Natural killer cell treated with Interleukin-12 subunit alpha and Interleukin-12 subunit beta and Interleukin-15 and Interleukin-18, amount 100 ng/mL, for 72 hours (primary cell): ENCODE measurements at regions not wholly inside any gene's neighbourhood (a gene's known extent, or its start where the extent isn't known, plus 50 kb on each side); places are given as distances from the start of the nearest gene placed in this dataset.

Experiments used
- ATAC-seq, 2 donors: fragments of 150-1000 bp; cut with Tn5 transposase in 1 of 2; sonication (Bioruptor Pico), chemical (Tn5 transposase) in 1 of 2; 2 replicates each; pipeline ENCODE4 v1.10.0; 2021
- DNase-seq: peaks from one replicate; pipeline ENCODE4 v3.0.0; 2022; ENCODE audit warnings: low spot score
- H3K27ac Mint-ChIP-seq, 2 donors: 1 replicate in 1 of 2; 2 replicates in 1 of 2; pipeline ENCODE4 v1.8.0; 2022; ENCODE audit warnings: mixed read lengths in 2 of 2, mild to moderate bottlenecking in 1 of 2, moderate library complexity in 1 of 2
- H3K27me3 Mint-ChIP-seq, 2 donors: 1 replicate in 1 of 2; 2 replicates in 1 of 2; pipeline ENCODE4 v1.8.0; 2022; ENCODE audit warnings: mixed read lengths in 2 of 2
- H3K36me3 Mint-ChIP-seq: one replicate; pipeline ENCODE4 v1.8.0; 2022; ENCODE audit warnings: mixed read lengths
- H3K4me1 Mint-ChIP-seq, 2 donors: 1 replicate in 1 of 2; 2 replicates in 1 of 2; pipeline ENCODE4 v1.8.0; 2022; ENCODE audit warnings: low read depth in 2 of 2, mixed read lengths in 2 of 2, mild to moderate bottlenecking in 1 of 2
- H3K4me3 Mint-ChIP-seq: one replicate; pipeline ENCODE4 v1.8.0; 2022; ENCODE audit warnings: mixed read lengths
- H3K9me3 Mint-ChIP-seq: 2 replicates; pipeline ENCODE4 v1.8.0; 2022; ENCODE audit warnings: mixed read lengths

GRCh38 chr9:99341686-99342085, 119.6 kb downstream of the SEC61B start:
- Mint-ChIP-seq H3K9me3 (no peaks in the 10 kb centered on the region), H3K27me3 (peaks cover 17 to 31% of the 10 kb centered on the region in 2 donors), H3K4me3 (no peak overlapping the region), H3K4me1 (no peaks in the 10 kb centered on the region), H3K36me3 (no peaks in the 10 kb centered on the region), H3K27ac (no peak overlapping the region)
- DNase-seq (no peak), ATAC-seq (no peak)

- no peaks in the 10 kb centered on the region for H3K9me3 Mint-ChIP-seq
- no peak for ATAC-seq
Observed at GRCh38 chr9:99345451-99345850, 123.4 kb downstream of the SEC61B start.

GRCh38 chr9:99345942-99346341, 123.9 kb downstream of the SEC61B start:
- Mint-ChIP-seq H3K27me3 (peaks cover 16 to 24% of the 10 kb centered on the region in 2 donors), H3K36me3 (no peaks in the 10 kb centered on the region), H3K4me1 (no peaks in the 10 kb centered on the region), H3K9me3 (no peaks in the 10 kb centered on the region), H3K4me3 (no peak overlapping the region), H3K27ac (no peak overlapping the region)
- no peak for DNase-seq
- ATAC-seq: no peak

More at GRCh38 chr9:99345451-99345850, 123.4 kb downstream of the SEC61B start:
- DNase-seq: no peak
- H3K4me1 Mint-ChIP-seq: no peaks in the 10 kb centered on the region
- H3K4me3 Mint-ChIP-seq: no peak overlapping the region
- H3K36me3 Mint-ChIP-seq: no peaks in the 10 kb centered on the region
- H3K27me3 Mint-ChIP-seq: peaks cover 16 to 28% of the 10 kb centered on the region in 2 donors
- H3K27ac Mint-ChIP-seq: no peak overlapping the region

DNA sequence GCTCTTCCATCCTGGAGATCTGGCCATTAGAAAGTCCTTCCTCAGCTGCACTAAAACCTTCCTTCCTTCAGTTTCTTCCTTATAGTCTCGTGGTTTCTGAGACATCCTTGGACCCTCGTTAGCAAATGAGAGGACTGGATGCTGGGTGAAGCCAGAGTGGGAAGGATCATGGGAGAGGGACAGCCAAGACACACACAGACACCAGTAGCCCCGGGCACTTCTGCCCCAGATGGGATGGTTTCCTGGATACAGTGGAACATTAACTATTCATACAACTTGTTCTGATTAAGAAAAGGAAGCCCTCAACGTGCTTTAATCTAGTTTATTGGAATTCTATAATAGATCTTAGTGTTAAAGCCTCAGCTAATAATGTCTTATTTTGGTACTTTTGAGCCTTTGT, 125.5 kb downstream of the SEC61B start:
- no peak overlapping the region for H3K4me3 Mint-ChIP-seq
- DNase-seq (no peak), ATAC-seq (no peak)
- H3K4me1 Mint-ChIP-seq: no peaks in the 10 kb centered on the region
- no peak overlapping the region for H3K27ac Mint-ChIP-seq
- no peaks in the 10 kb centered on the region for H3K9me3 Mint-ChIP-seq
- H3K36me3 Mint-ChIP-seq: no peaks in the 10 kb centered on the region
- H3K27me3 Mint-ChIP-seq: peaks cover 16 to 19% of the 10 kb centered on the region in 2 donors

DNA sequence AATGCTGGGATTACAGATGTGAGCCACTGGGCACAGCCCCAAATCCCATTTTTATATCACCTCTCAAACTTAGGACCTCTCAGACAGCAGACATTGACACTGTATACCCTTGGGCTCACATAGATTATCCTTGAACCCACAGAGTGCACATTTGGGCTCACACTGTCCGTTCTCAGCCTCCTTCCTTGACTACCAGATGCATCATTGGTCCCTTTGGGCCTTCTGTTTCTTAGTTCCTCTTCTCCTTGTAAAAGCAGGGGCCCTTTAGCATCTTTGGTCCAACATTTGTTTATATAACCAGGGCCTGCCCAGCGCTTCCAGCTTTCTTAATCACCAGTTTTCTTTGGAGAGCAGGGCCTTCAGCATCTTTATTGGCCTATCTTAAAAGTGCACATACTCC, 126.2 kb downstream of the SEC61B start:
- ATAC-seq: no peak
- H3K9me3 Mint-ChIP-seq: no peaks in the 10 kb centered on the region
- no peaks in the 10 kb centered on the region for H3K36me3 Mint-ChIP-seq
- DNase-seq: no peak
- H3K27me3 Mint-ChIP-seq: peaks cover 16 to 19% of the 10 kb centered on the region in 2 donors
- no peaks in the 10 kb centered on the region for H3K4me1 Mint-ChIP-seq
- no peak overlapping the region for H3K27ac Mint-ChIP-seq
- no peak overlapping the region for H3K4me3 Mint-ChIP-seq

DNA sequence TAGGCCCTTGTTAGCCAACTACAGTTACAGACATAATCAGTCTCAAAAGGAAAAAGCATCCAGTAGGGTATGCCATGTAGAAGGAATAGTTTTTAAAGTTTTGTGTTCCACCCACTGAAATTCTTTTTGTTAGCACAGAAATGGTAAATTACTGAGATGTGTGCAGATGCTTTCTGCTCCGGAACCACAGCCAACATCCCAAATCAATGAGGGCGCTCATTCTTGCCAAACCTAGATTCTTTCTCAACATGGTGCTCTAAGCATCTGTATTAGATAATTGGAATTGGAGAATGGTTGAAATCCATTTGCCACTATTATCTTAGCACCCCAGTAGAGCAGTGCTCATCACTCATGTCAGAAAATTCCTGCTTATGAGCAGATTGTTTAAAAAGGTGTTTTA, 127.8 kb downstream of the SEC61B start:
- no peak for ATAC-seq
- no peak overlapping the region for H3K4me3 Mint-ChIP-seq
- no peak overlapping the region for H3K27ac Mint-ChIP-seq
- no peaks in the 10 kb centered on the region for H3K4me1 Mint-ChIP-seq
- no peaks in the 10 kb centered on the region for H3K9me3 Mint-ChIP-seq
- H3K27me3 Mint-ChIP-seq: peaks cover 13 to 16% of the 10 kb centered on the region in 2 donors
- no peak for DNase-seq
- no peaks in the 10 kb centered on the region for H3K36me3 Mint-ChIP-seq

DNA sequence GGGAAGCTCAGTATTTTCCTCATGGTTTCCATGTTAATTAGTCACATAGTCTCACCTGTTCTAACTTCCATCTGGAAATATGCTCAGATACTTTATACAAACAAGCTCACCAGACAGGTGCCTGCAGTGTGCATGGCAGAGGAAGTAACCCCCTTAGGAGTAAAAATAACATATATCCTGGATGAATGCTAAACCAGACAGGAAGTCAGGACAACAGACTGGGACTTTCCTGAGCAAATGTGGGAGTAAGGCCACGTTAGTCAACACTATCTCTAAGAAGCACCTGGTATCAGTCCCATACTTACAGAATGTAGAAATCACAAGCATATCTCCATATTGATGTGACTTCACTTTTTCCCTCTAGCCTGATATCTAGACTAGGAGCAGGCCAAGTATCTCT, 128.4 kb downstream of the SEC61B start:
- ATAC-seq: no peak
- no peak for DNase-seq
- peaks cover 13 to 18% of the 10 kb centered on the region in 2 donors for H3K27me3 Mint-ChIP-seq
- no peaks in the 10 kb centered on the region for H3K36me3 Mint-ChIP-seq
- H3K4me1 Mint-ChIP-seq: no peaks in the 10 kb centered on the region
- no peaks in the 10 kb centered on the region for H3K9me3 Mint-ChIP-seq
- no peak overlapping the region for H3K27ac Mint-ChIP-seq
- no peak overlapping the region for H3K4me3 Mint-ChIP-seq

GRCh38 chr9:99351647-99352046, 129.6 kb downstream of the SEC61B start:
- H3K4me1 Mint-ChIP-seq: no peaks in the 10 kb centered on the region
- no peak for DNase-seq
- no peak for ATAC-seq

GRCh38 chr9:99352826-99353225, 130.7 kb downstream of the SEC61B start:
- Mint-ChIP-seq H3K27me3 (peaks cover 14 to 16% of the 10 kb centered on the region in 2 donors), H3K27ac (no peak overlapping the region), H3K4me3 (no peak overlapping the region), H3K4me1 (no peaks in the 10 kb centered on the region), H3K9me3 (no peaks in the 10 kb centered on the region), H3K36me3 (no peaks in the 10 kb centered on the region)
- ATAC-seq (no peak), DNase-seq (no peak)

More at GRCh38 chr9:99351647-99352046, 129.6 kb downstream of the SEC61B start:
- peaks cover 14 to 16% of the 10 kb centered on the region in 2 donors for H3K27me3 Mint-ChIP-seq
- H3K9me3 Mint-ChIP-seq: no peaks in the 10 kb centered on the region
- no peaks in the 10 kb centered on the region for H3K36me3 Mint-ChIP-seq
- H3K27ac Mint-ChIP-seq: no peak overlapping the region
- H3K4me3 Mint-ChIP-seq: no peak overlapping the region

- Mint-ChIP-seq H3K4me1 (no peaks in the 10 kb centered on the region), H3K27ac (no peak overlapping the region), H3K36me3 (no peaks in the 10 kb centered on the region), H3K4me3 (no peak overlapping the region), H3K9me3 (no peaks in the 10 kb centered on the region), H3K27me3 (peaks cover 15 to 18% of the 10 kb centered on the region in 2 donors)
- DNase-seq: no peak
- ATAC-seq: no peak
Observed at GRCh38 chr9:99353408-99353807, 131.3 kb downstream of the SEC61B start.

DNA sequence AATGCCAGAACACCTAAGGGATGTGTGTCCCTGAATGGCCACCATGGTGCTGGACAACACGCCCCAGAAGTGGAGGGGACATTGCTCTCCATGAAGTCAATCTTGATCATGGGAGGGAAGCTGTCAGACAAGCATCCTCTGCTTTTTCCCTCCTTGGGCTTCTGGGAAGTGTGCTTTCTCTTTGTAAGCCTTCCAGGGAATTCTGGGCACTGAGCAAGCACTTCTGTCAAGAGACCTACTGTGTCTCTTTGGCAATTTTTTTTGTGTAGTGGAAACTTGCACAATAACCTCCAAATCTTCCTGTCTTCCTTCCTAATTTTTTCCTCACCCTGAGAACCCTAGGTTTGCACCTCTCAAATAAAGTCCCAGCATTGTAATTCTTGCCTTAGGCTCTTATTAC, 132.0 kb downstream of the SEC61B start:
- no peak for DNase-seq
- Mint-ChIP-seq H3K4me3 (no peak overlapping the region), H3K27ac (no peak overlapping the region), H3K27me3 (peaks cover 16 to 21% of the 10 kb centered on the region in 2 donors), H3K9me3 (no peaks in the 10 kb centered on the region), H3K4me1 (no peaks in the 10 kb centered on the region), H3K36me3 (no peaks in the 10 kb centered on the region)
- ATAC-seq: no peak

- peaks cover 18 to 31% of the 10 kb centered on the region in 2 donors for H3K27me3 Mint-ChIP-seq
- no peak overlapping the region for H3K27ac Mint-ChIP-seq
- H3K36me3 Mint-ChIP-seq: no peaks in the 10 kb centered on the region
- H3K4me3 Mint-ChIP-seq: no peak overlapping the region
- ATAC-seq (no peak), DNase-seq (no peak)
- H3K4me1 Mint-ChIP-seq: no peaks in the 10 kb centered on the region
- no peaks in the 10 kb centered on the region for H3K9me3 Mint-ChIP-seq
Observed at GRCh38 chr9:99356512-99356971, 134.5 kb downstream of the SEC61B start.

DNA sequence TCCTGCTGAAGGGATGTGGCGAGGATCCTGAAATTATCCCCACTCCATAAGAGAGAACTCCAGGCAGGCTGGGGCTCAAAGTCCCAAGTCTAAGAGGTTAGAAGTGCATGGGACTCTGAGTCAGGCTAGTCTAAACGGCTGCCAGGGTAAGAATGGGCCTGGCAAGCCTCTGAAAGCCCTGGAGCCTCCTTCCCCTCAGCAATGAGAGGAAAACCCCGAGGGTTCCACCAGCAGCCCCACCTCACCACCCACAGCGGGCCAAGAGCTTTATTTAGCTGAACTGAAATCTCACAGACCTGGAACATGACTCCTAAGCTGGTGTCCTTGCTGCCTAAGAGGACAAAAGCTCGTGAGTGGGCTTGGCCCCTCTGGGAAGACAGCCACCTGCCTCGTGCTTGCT, 135.5 kb downstream of the SEC61B start:
- no peak overlapping the region for H3K27ac Mint-ChIP-seq
- no peaks in the 10 kb centered on the region for H3K4me1 Mint-ChIP-seq
- H3K36me3 Mint-ChIP-seq: no peaks in the 10 kb centered on the region
- no peak for ATAC-seq
- no peak overlapping the region for H3K4me3 Mint-ChIP-seq
- H3K27me3 Mint-ChIP-seq: peaks cover 19 to 34% of the 10 kb centered on the region in 2 donors
- no peak for DNase-seq
- H3K9me3 Mint-ChIP-seq: no peaks in the 10 kb centered on the region

- H3K27me3 Mint-ChIP-seq: peaks cover 27 to 40% of the 10 kb centered on the region in 2 donors
- DNase-seq (no peak), ATAC-seq (no peak)
- no peak overlapping the region for H3K27ac Mint-ChIP-seq
- H3K9me3 Mint-ChIP-seq: no peaks in the 10 kb centered on the region
- no peaks in the 10 kb centered on the region for H3K36me3 Mint-ChIP-seq
- H3K4me1 Mint-ChIP-seq: no peaks in the 10 kb centered on the region
- H3K4me3 Mint-ChIP-seq: no peak overlapping the region
Observed at GRCh38 chr9:99358668-99359067, 136.6 kb downstream of the SEC61B start.

DNA sequence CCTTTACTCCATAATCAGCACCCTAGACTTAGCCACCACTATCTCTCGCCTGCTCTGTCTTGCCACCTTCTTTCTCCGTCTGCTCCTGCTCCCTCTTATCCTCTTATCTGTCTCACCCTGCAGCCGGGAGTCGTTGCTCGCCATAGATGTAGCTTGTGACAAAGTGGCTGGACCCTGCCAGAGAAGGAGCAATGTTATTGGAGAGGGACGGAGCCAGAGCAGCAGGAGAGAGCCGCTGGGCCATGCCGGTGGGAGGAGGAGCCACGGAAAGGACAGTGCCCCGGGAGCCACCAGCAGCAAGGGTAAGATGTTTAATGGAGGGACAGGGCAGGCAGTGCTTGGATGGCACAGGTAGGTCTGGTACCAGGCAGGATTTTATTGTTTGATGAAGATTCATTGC, 137.3 kb downstream of the SEC61B start:
- ATAC-seq (no peak), DNase-seq (no peak)
- H3K4me3 Mint-ChIP-seq: no peak overlapping the region
- H3K27me3 Mint-ChIP-seq: peaks cover 27 to 40% of the 10 kb centered on the region in 2 donors
- H3K27ac Mint-ChIP-seq: no peak overlapping the region
- no peaks in the 10 kb centered on the region for H3K4me1 Mint-ChIP-seq
- H3K9me3 Mint-ChIP-seq: no peaks in the 10 kb centered on the region
- no peaks in the 10 kb centered on the region for H3K36me3 Mint-ChIP-seq
